SK-N-SH treated with all-trans-retinoic acid at 6 μM for 48 hours (cell line): ENCODE measurements at regions not wholly inside any gene's neighbourhood (a gene's known extent, or its start where the extent isn't known, plus 50 kb on each side); places are given as distances from the start of the nearest gene placed in this dataset.

Experiments used
- ARNTL ChIP-seq: fragments of 450-650 bp; formaldehyde crosslinking; IDR thresholded peaks from 2 replicates; pipeline ENCODE4 v1.5.0; 2020; ENCODE audit warnings: low read depth, mild to moderate bottlenecking, moderate library complexity, borderline replicate concordance
- BACH2 ChIP-seq: fragments of 250-450 bp; sonication (Bioruptor Pico); IDR thresholded peaks from 2 replicates; pipeline ENCODE4 v1.9.0; 2021; ENCODE audit warnings: mild to moderate bottlenecking, borderline replicate concordance
- CSRNP3 ChIP-seq: fragments of 250-450 bp; sonication (Bioruptor Pico); IDR thresholded peaks from 2 replicates; pipeline ENCODE4 v1.5.1; 2021; ENCODE audit warnings: mild to moderate bottlenecking, moderate library complexity
- PATZ1 ChIP-seq: fragments of 250-450 bp; sonication (Bioruptor Pico); IDR thresholded peaks from 2 replicates; pipeline ENCODE4 v1.8.0; 2020; ENCODE audit warnings: mild to moderate bottlenecking, moderate library complexity, borderline replicate concordance
- POU6F1 ChIP-seq: fragments of 250-450 bp; sonication (Bioruptor Pico); IDR thresholded peaks from 2 replicates; pipeline ENCODE4 v1.8.0; 2021; ENCODE audit warnings: low read depth, mild to moderate bottlenecking, moderate library complexity, borderline replicate concordance
- RARB ChIP-seq: fragments of 250-450 bp; sonication (Bioruptor Pico); IDR thresholded peaks from 2 replicates; pipeline ENCODE4 v1.8.0; 2021; ENCODE audit warnings: mild to moderate bottlenecking, moderate library complexity
- TCF4 ChIP-seq: fragments of 250-450 bp; sonication (Bioruptor Pico); IDR thresholded peaks from 2 replicates; pipeline ENCODE4 v1.8.0; 2021; ENCODE audit warnings: mild to moderate bottlenecking, moderate library complexity, borderline replicate concordance
- ZC3H10 ChIP-seq: fragments of 250-450 bp; sonication (Bioruptor Pico); IDR thresholded peaks from 2 replicates; pipeline ENCODE4 v1.5.1; 2021; ENCODE audit warnings: mild to moderate bottlenecking, moderate library complexity
- ZFP3 ChIP-seq: fragments of 250-450 bp; sonication (Bioruptor Pico); IDR thresholded peaks from 2 replicates; pipeline ENCODE4 v1.5.0; 2020; ENCODE audit warnings: mild to moderate bottlenecking, moderate library complexity
- ZFP30 ChIP-seq: fragments of 450-650 bp; formaldehyde crosslinking; IDR thresholded peaks from 2 replicates; pipeline ENCODE4 v1.5.0; 2022; ENCODE audit warnings: mild to moderate bottlenecking, moderate library complexity
- ZNF565 ChIP-seq: fragments of 450-650 bp; formaldehyde crosslinking; conservative IDR thresholded peaks from 2 replicates; pipeline ENCODE4 v1.5.0; 2020; ENCODE audit warnings: low read depth, mild to moderate bottlenecking, moderate library complexity

- TF ChIP-seq ARNTL (CRISPR knock-in tag) (no peak), ZC3H10 (CRISPR knock-in tag) (no peak), CSRNP3 (CRISPR knock-in tag) (no peak), RARB (CRISPR knock-in tag) (no peak), ZNF565 (no peak), TCF4 (CRISPR knock-in tag) (no peak), ZFP30 (CRISPR knock-in tag) (no peak), ZFP3 (CRISPR knock-in tag) (no peak), PATZ1 (CRISPR knock-in tag) (no peak), POU6F1 (no peak), BACH2 (CRISPR knock-in tag) (no peak)
These were observed 152.2 kb upstream of the SOX4 start for GRCh38 chr6:21441386-21441785.
